ENCODE measurements at regions not wholly inside any gene's neighbourhood (a gene's known extent, or its start where the extent isn't known, plus 50 kb on each side); places are given as distances from the start of the nearest gene placed in this dataset.
"Not testable (repeated sequence)": the region's sequence is repeated elsewhere in the genome, so short reads cannot be mapped to it uniquely, and the experiment has no call there.

DNA sequence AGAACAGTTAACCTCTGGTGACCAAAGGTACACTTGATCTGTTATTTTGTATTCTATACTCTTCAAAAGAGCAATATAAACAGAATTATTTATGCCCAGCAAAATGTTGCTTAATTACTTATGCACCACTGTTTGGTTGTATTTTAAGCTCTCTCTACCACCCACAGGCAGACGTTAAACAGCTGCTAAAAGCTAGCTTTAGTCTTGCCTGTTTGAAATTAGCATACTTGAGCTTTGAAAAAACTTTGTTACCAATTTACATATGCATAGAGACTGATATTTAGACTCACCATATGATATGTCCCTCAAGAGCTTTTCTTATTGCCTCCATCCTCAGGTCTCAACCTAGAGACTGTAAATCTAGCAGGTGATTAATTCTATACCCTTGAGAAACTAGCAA is 426.9 kb downstream of the NR4A2 start:
- no peak for DNase-seq (ENCODE audit: low read depth)
- TF ChIP-seq, protein P1, sequence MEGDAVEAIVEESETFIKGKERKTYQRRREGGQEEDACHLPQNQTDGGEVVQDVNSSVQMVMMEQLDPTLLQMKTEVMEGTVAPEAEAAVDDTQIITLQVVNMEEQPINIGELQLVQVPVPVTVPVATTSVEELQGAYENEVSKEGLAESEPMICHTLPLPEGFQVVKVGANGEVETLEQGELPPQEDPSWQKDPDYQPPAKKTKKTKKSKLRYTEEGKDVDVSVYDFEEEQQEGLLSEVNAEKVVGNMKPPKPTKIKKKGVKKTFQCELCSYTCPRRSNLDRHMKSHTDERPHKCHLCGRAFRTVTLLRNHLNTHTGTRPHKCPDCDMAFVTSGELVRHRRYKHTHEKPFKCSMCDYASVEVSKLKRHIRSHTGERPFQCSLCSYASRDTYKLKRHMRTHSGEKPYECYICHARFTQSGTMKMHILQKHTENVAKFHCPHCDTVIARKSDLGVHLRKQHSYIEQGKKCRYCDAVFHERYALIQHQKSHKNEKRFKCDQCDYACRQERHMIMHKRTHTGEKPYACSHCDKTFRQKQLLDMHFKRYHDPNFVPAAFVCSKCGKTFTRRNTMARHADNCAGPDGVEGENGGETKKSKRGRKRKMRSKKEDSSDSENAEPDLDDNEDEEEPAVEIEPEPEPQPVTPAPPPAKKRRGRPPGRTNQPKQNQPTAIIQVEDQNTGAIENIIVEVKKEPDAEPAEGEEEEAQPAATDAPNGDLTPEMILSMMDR (IDR thresholded peaks at IDR 0.05; ENCODE audit: insufficient read depth, low read length) = no peak
- no peak overlapping the region for H3K4me3 ChIP-seq (ENCODE audit: low read depth, low read length)

DNA sequence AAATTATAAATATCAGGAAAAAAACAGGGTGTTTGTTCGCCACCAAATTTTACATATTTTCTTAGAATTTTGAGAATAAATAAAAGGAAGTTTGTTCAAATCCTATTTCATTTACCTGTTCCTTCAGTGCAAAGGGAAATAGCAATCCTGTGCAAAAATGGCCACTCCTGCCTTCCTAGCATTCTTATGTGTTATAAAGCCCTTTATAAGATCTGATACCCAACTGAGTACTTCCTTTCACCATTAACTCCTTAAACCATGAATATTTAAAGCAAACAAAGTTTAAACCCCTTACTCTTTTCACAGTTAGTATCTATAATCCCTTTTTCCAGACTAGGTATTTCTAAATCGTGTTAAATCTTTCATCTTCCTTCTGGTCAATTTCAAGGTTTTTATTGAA is 427.8 kb downstream of the NR4A2 start:
- no peak overlapping the region for H3K4me3 ChIP-seq (ENCODE audit: low read depth, low read length)
- no peak for DNase-seq (ENCODE audit: low read depth)

DNA sequence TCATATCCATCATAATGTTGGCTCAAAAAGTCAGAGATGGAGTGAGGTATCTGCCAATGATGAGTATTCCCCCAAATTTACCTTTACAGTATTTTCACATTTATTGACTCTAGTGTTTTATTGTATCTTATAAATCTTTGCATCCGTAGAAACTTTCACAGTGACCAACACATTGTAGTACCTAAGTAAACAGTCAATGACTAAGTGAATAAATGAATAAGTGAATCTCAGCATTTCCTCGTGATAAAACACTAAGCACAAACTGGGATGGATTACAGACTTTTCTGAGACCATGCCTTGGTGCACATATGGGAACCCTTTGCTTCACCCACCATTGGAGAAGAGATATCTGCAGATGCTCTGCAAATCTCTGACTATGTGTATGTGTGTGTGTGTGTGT is 429.9 kb downstream of the NR4A2 start:
- TF ChIP-seq, protein P1 (IDR thresholded peaks at IDR 0.05; ENCODE audit: insufficient read depth, low read length) = no peak

More for the DNA sequence above, 427.8 kb downstream of the NR4A2 start:
- TF ChIP-seq, protein P1 (IDR thresholded peaks at IDR 0.05; ENCODE audit: insufficient read depth, low read length) = no peak

GRCh38 chr2:155895016-155895415 is 437.5 kb downstream of the NR4A2 start:
- TF ChIP-seq, protein P1 (IDR thresholded peaks at IDR 0.05; ENCODE audit: insufficient read depth, low read length) = no peak
- H3K4me3 ChIP-seq (ENCODE audit: low read depth, low read length) = no peak overlapping the region
- peak; percentile 55 for DNase-seq (ENCODE audit: low read depth)

More for the DNA sequence above, 429.9 kb downstream of the NR4A2 start:
- no peak overlapping the region for H3K4me3 ChIP-seq (ENCODE audit: low read depth, low read length)
- no peak for DNase-seq (ENCODE audit: low read depth)

GRCh38 chr2:155880382-155880781 is 452.1 kb downstream of the NR4A2 start:
- not testable (repeated sequence) for H3K4me3 ChIP-seq (ENCODE audit: low read depth, low read length); DNase-seq (ENCODE audit: low read depth)

DNA sequence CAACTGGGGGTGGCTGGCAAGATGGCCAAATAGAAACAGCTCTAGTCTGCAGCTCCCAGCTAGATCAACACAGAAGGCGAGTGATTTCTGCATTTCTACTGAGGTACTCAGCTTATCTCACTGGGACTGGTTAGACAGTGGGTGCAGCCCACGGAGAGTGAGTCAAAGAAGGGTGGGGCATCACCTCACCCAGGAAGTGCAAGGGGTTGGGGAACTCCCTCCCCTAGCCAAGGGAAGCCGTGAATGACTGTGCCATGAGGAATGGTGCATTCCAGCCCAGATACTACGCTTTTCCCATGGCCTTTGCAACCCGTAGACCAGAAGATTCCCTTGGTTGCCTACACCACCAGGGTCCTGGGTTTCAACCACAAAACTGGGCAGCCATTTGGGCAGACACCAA is 452.6 kb downstream of the NR4A2 start:
- peak; percentile 33 for DNase-seq (ENCODE audit: low read depth)
- not testable (repeated sequence) for H3K4me3 ChIP-seq (ENCODE audit: low read depth, low read length)

GRCh38 chr2:155872396-155872795 is 460.1 kb downstream of the NR4A2 start:
- DNase-seq (ENCODE audit: low read depth) = no peak
- no peak overlapping the region for H3K4me3 ChIP-seq (ENCODE audit: low read depth, low read length)
- TF ChIP-seq, protein P1 (IDR thresholded peaks at IDR 0.05; ENCODE audit: insufficient read depth, low read length) = no peak

- H3K4me3 ChIP-seq (ENCODE audit: low read depth, low read length) = no peak overlapping the region
- TF ChIP-seq, protein P1 (IDR thresholded peaks at IDR 0.05; ENCODE audit: insufficient read depth, low read length) = no peak
- DNase-seq (ENCODE audit: low read depth) = no peak
Measured at GRCh38 chr2:155871940-155872339, 460.6 kb downstream of the NR4A2 start.
